HL-60 (cell line): ENCODE measurements at regions not wholly inside any gene's neighbourhood (a gene's known extent, or its start where the extent isn't known, plus 50 kb on each side); places are given as distances from the start of the nearest gene placed in this dataset.

ENCODE experiments used
- GABPA ChIP-seq: IDR thresholded peaks from 2 replicates; pipeline ENCODE4 v1.6.1; 2012; ENCODE audit warnings: low read depth
- POLR2AphosphoS5 ChIP-seq: IDR thresholded peaks from 2 replicates; pipeline ENCODE4 v1.6.1; 2012; ENCODE audit warnings: low read depth
- TF ChIP-seq, protein P1 (sequence below): IDR thresholded peaks from one replicate; pipeline ENCODE4 v1.5.1; 2011; ENCODE audit warnings: low read length, control low read depth, inconsistent platforms; ENCODE audit not compliant: insufficient read depth
- TF ChIP-seq, protein P2 (sequence below): IDR thresholded peaks from 2 replicates; pipeline ENCODE4 v1.6.1; 2012; ENCODE audit warnings: low read depth; ENCODE audit not compliant: insufficient replicate concordance

DNA sequence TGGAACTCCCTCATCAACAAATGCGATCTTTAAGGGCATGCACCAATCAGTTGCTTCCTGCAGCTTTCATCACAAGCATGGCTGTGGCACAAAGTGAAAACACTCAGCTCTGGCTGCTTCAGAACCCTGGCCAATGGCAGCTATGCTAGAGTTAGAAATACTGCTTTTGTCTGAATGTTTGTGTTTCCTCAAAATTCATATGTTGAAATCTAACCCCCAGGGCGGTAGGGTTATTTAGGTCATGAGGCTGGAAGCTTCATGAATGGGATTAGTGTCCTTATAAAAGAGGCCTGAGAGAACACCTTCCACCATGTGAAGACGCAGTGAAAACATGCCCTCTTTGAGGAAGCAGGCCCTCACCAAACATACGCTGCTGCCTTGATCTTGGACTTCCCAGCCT, 453.9 kb downstream of the SNAPC1 start:
- TF ChIP-seq, protein P1, sequence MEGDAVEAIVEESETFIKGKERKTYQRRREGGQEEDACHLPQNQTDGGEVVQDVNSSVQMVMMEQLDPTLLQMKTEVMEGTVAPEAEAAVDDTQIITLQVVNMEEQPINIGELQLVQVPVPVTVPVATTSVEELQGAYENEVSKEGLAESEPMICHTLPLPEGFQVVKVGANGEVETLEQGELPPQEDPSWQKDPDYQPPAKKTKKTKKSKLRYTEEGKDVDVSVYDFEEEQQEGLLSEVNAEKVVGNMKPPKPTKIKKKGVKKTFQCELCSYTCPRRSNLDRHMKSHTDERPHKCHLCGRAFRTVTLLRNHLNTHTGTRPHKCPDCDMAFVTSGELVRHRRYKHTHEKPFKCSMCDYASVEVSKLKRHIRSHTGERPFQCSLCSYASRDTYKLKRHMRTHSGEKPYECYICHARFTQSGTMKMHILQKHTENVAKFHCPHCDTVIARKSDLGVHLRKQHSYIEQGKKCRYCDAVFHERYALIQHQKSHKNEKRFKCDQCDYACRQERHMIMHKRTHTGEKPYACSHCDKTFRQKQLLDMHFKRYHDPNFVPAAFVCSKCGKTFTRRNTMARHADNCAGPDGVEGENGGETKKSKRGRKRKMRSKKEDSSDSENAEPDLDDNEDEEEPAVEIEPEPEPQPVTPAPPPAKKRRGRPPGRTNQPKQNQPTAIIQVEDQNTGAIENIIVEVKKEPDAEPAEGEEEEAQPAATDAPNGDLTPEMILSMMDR = no peak
- TF ChIP-seq POLR2AphosphoS5 (no peak), GABPA (no peak)
- TF ChIP-seq, protein P2, sequence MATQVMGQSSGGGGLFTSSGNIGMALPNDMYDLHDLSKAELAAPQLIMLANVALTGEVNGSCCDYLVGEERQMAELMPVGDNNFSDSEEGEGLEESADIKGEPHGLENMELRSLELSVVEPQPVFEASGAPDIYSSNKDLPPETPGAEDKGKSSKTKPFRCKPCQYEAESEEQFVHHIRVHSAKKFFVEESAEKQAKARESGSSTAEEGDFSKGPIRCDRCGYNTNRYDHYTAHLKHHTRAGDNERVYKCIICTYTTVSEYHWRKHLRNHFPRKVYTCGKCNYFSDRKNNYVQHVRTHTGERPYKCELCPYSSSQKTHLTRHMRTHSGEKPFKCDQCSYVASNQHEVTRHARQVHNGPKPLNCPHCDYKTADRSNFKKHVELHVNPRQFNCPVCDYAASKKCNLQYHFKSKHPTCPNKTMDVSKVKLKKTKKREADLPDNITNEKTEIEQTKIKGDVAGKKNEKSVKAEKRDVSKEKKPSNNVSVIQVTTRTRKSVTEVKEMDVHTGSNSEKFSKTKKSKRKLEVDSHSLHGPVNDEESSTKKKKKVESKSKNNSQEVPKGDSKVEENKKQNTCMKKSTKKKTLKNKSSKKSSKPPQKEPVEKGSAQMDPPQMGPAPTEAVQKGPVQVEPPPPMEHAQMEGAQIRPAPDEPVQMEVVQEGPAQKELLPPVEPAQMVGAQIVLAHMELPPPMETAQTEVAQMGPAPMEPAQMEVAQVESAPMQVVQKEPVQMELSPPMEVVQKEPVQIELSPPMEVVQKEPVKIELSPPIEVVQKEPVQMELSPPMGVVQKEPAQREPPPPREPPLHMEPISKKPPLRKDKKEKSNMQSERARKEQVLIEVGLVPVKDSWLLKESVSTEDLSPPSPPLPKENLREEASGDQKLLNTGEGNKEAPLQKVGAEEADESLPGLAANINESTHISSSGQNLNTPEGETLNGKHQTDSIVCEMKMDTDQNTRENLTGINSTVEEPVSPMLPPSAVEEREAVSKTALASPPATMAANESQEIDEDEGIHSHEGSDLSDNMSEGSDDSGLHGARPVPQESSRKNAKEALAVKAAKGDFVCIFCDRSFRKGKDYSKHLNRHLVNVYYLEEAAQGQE = no peak
